ENCODE measurements at regions not wholly inside any gene's neighbourhood (a gene's known extent, or its start where the extent isn't known, plus 50 kb on each side); places are given as distances from the start of the nearest gene placed in this dataset.
A peak's percentile ranks its signal among the peaks of the same experiment; 100 is the strongest.

GRCh38 chr10:57300718-57301117 is 939.7 kb upstream of the ZWINT start:
- TF ChIP-seq EZH2phosphoT487 (IDR thresholded peaks at IDR 0.05; ENCODE audit: borderline replicate concordance, low read depth, low read length) = no peak
- TF ChIP-seq CTCF (conservative IDR thresholded peaks at IDR 0.05; ENCODE audit: low read length) = no peak
- DNase-seq (ENCODE audit: low spot score) = no peak
- BruUV-seq (replicated peaks) = no TSS peak

GRCh38 chr10:57294698-57295097 is 933.6 kb upstream of the ZWINT start:
- Histone ChIP-seq H4K20me1 (ENCODE audit: insufficient read depth, low read length) (no peaks in the 10 kb centered on the region), H3K4me2 (ENCODE audit: low read length) (peak overlapping the region; percentile 58), H3K4me3 (ENCODE audit: low read depth, low read length, poor library complexity, severe bottlenecking) (peak overlapping the region; percentile 22), H3K9me3 (ENCODE audit: low read length) (peaks cover 5% of the 10 kb centered on the region; the same call in 1 of the 2 replicates), H3K9me2 (ENCODE audit: insufficient read depth, low read length) (no peaks in the 10 kb centered on the region), H2AFZ (ENCODE audit: low read length) (peak overlapping the region; percentile 74), H3K4me1 (ENCODE audit: insufficient read depth, low read length, poor library complexity, severe bottlenecking) (peaks cover 22% of the 10 kb centered on the region), H3K27ac (ENCODE audit: low read depth, low read length, poor library complexity, severe bottlenecking) (peak overlapping the region; percentile 75), H3K79me2 (ENCODE audit: insufficient read depth, low read depth, low read length) (no peaks in the 10 kb centered on the region), H3K36me3 (ENCODE audit: insufficient read depth, low read length) (no peaks in the 10 kb centered on the region)
- CTCF ChIA-PET (ENCODE audit: unreplicated experiment) = no interaction called here
- BruUV-seq (replicated peaks) = no TSS peak
- DNase-seq (ENCODE audit: low spot score) = peak; percentile 54
- intact Hi-C loops (cut with micrococcal nuclease; ENCODE audit: unreplicated experiment) = no loop called here
- TF ChIP-seq CTCF (conservative IDR thresholded peaks at IDR 0.05; ENCODE audit: low read length) (no peak), EZH2phosphoT487 (IDR thresholded peaks at IDR 0.05; ENCODE audit: borderline replicate concordance, low read depth, low read length) (no peak)
- POLR2A ChIA-PET = interaction anchor here (1.0 to 1.3 kb wide), 2 partner anchors 10 to 62 kb away, joined by 3 read pairs; no protein-coding TSS in a partner anchor

More at GRCh38 chr10:57300718-57301117, 939.7 kb upstream of the ZWINT start:
- Histone ChIP-seq H3K27ac (ENCODE audit: low read depth, low read length, poor library complexity, severe bottlenecking) (no peak overlapping the region), H3K4me2 (ENCODE audit: low read length) (no peak overlapping the region), H3K4me3 (ENCODE audit: low read depth, low read length, poor library complexity, severe bottlenecking) (no peak overlapping the region), H4K20me1 (ENCODE audit: insufficient read depth, low read length) (no peaks in the 10 kb centered on the region), H3K4me1 (ENCODE audit: insufficient read depth, low read length, poor library complexity, severe bottlenecking) (peaks cover 13% of the 10 kb centered on the region), H3K9me2 (ENCODE audit: insufficient read depth, low read length) (no peaks in the 10 kb centered on the region), H2AFZ (ENCODE audit: low read length) (no peak overlapping the region), H3K36me3 (ENCODE audit: insufficient read depth, low read length) (no peaks in the 10 kb centered on the region), H3K9me3 (ENCODE audit: low read length) (no peaks in the 10 kb centered on the region), H3K79me2 (ENCODE audit: insufficient read depth, low read depth, low read length) (no peaks in the 10 kb centered on the region)
- intact Hi-C loops (cut with micrococcal nuclease; ENCODE audit: unreplicated experiment) = no loop called here
- CTCF ChIA-PET (ENCODE audit: unreplicated experiment) = no interaction called here
- POLR2A ChIA-PET = interaction anchor here (0.7 kb wide), 1 partner anchor 9 kb away, joined by 3 read pairs; no protein-coding TSS in a partner anchor

- no peak for TF ChIP-seq CTCF (conservative IDR thresholded peaks at IDR 0.05; ENCODE audit: low read length)
- no peak for TF ChIP-seq EZH2phosphoT487 (IDR thresholded peaks at IDR 0.05; ENCODE audit: borderline replicate concordance, low read depth, low read length)
- H3K9me3 ChIP-seq (ENCODE audit: low read length) = no peaks in the 10 kb centered on the region; the same call in 1 of the 2 replicates
- no peak overlapping the region for H3K4me3 ChIP-seq (ENCODE audit: low read depth, low read length, poor library complexity, severe bottlenecking)
- ChIA-PET CTCF (ENCODE audit: unreplicated experiment) (no interaction called here), POLR2A (interaction anchor here (0.6 kb wide), 1 partner anchor 247 kb away, joined by 3 read pairs; no protein-coding TSS in a partner anchor)
- no peak overlapping the region for H2AFZ ChIP-seq (ENCODE audit: low read length)
- no TSS peak for BruUV-seq (replicated peaks)
- no peaks in the 10 kb centered on the region for H3K9me2 ChIP-seq (ENCODE audit: insufficient read depth, low read length)
- no peaks in the 10 kb centered on the region for H4K20me1 ChIP-seq (ENCODE audit: insufficient read depth, low read length)
- no peak for DNase-seq (ENCODE audit: low spot score)
- intact Hi-C loops (cut with micrococcal nuclease; ENCODE audit: unreplicated experiment) = no loop called here
- no peaks in the 10 kb centered on the region for H3K79me2 ChIP-seq (ENCODE audit: insufficient read depth, low read depth, low read length)
- no peak overlapping the region for H3K4me2 ChIP-seq (ENCODE audit: low read length)
- no peaks in the 10 kb centered on the region for H3K36me3 ChIP-seq (ENCODE audit: insufficient read depth, low read length)
- no peak overlapping the region for H3K27ac ChIP-seq (ENCODE audit: low read depth, low read length, poor library complexity, severe bottlenecking)
- H3K4me1 ChIP-seq (ENCODE audit: insufficient read depth, low read length, poor library complexity, severe bottlenecking) = no peaks in the 10 kb centered on the region
Observed at GRCh38 chr10:57288754-57289153, 927.7 kb upstream of the ZWINT start.
